DMS114 treated with DMSO at 0.1 percent for 48 hours (cell line): ENCODE measurements at regions not wholly inside any gene's neighbourhood (a gene's known extent, or its start where the extent isn't known, plus 50 kb on each side); places are given as distances from the start of the nearest gene placed in this dataset.
"Not testable (repeated sequence)": the region's sequence is repeated elsewhere in the genome, so short reads cannot be mapped to it uniquely, and the experiment has no call there.

Experiments
- DNase-seq: peaks from one replicate; lab custom pipeline; 2025; ENCODE audit not compliant: unreplicated experiment; lab: John Stamatoyannopoulos, UW

DNA sequence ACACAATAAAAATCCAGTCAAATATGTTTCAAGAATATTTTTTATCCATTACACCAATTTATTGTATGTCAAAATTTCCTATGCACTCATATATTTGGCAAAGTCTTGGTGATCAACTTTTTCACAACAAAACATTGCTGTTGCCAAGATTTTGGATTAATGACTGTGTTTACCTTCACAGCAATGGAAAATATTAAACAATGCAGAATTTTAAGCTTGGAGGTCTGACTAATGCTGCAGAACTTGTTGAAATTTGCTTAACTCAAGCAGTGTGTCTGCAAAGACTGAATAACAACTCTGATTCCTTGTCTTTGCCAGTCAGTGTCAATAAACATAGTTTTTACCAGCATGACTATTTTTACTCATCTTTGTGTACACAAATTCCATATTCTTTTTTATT is 336.4 kb downstream of the CCER1 start:
- no peak for DNase-seq

DNA sequence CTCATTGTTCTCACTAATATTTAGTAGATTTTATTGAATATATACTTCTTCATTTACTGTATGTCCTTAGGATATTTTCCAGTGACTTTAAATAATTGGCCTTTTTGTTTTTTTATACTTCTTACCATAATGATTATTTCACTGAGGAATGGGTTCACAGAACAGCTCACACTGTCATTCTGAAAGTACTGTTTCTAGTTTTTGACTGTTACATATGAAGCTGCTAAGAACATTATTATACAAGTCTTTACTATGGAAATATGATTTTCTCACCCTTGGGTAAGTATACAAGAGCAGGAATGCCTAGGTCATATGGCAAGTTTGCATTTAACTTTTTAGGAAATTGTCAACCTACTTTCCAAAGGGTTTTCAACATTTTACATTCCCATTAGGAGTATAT is 343.1 kb downstream of the CCER1 start:
- DNase-seq = no peak

GRCh38 chr12:90611048-90611447 is 343.9 kb downstream of the CCER1 start:
- no peak for DNase-seq

DNA sequence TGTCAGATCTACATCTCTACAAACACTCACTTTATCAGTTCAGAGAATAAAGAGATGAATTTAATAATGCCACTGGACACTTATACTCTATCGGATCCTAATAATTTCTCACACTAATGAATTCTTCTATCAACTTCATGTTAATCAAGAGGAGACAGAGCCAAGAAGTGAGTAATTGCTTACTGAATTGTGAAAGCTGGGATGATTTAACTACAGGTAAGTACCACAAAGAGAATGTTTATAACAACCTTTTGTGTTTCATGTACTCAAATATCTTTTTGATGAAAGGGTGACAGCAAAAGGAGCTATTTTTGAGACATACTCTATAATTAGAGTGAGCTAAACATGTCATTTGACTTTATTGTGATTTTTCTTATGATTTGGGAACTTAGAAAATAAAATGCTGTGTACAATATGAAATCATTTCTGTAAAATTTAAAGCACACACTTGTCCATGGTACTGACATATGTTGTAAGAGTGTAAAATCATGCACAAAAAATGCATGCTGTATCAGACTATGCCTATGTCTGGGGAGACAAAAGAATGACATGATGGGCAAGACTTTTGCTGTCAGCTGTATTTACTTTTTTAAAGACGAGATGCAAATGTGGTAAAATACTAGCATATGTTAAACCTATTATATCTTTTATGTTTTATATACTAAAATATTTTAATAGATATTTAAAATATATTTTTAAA is 361.2 kb downstream of the CCER1 start:
- no peak for DNase-seq

GRCh38 chr12:90589956-90590355 is 365.0 kb downstream of the CCER1 start:
- DNase-seq = no peak

DNA sequence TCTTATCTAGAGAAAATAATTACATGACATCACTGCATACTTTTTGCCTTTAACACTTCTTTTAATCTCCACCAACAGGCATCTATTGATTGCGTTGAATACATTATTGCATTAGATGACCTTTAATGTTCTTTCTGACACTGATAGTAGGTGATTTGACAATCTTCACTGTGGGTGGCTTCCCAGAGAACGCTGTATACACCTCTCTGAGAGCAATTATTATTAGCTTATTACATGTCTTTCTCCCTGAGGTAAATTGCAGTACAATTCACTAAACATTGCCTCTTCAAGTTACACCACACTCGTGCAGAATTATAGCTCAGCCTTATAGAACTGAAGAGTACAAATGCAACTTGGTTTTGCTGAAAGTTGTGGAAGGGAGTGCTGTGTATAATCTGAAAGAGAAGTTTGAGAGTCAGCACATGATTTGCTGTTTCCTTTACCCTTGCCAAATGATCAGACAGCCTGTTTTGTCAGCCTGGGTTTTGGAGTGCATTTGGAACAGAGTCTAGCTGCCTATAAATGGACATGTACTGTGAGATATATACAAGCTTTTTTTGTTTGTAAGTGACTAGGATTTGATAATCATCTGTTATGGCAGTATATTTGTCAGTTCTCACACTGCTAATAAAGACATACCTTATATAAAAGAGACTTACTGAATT is 369.2 kb downstream of the CCER1 start:
- no peak for DNase-seq

- no peak for DNase-seq
Measured at GRCh38 chr12:90576707-90577106, 378.3 kb downstream of the CCER1 start.

DNA sequence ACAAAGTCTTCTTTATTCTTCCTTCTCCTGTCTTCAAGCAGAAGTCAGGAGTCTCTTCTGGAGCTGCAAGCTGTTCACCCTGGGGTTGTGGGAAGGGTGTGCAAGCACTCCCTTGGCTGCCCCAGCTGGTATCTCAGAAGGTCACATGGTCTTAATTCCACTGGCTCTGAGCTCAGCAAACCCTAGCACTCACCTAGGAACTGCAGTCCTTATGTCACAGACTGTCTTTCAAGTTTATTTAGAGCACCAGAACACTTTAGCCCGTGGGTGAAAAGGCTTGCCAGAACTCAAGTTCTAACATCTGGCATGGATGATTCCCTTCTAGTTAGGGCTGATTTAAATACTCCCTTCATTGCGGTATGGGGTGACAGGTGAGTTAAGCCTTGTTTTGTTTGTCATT is 379.0 kb downstream of the CCER1 start:
- DNase-seq = no peak

- DNase-seq = no peak
Measured at GRCh38 chr12:90574676-90575075, 380.3 kb downstream of the CCER1 start.

- DNase-seq = no peak
Measured at GRCh38 chr12:90572778-90573177, 382.2 kb downstream of the CCER1 start.

- DNase-seq = no peak
Measured at GRCh38 chr12:90569685-90570084, 385.3 kb downstream of the CCER1 start.

DNA sequence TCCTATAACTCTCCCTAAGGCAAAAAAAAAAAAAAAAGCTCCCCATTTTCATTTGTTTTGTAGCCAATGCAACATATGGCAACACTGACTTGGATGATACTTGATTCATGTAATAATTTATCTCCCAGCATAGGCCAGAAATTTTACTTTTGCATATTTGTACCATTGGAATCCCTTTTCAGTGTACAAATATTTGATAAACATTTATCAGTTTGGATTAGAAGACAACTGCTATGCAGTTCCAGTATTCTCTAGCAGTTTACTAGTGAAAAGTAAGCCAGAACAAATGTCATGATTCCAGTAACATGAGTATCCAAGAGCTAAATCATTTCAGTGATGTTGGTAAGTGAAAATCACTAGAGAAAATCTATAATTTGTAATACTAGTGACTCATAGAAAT is 392.3 kb downstream of the CCER1 start:
- no peak for DNase-seq

DNA sequence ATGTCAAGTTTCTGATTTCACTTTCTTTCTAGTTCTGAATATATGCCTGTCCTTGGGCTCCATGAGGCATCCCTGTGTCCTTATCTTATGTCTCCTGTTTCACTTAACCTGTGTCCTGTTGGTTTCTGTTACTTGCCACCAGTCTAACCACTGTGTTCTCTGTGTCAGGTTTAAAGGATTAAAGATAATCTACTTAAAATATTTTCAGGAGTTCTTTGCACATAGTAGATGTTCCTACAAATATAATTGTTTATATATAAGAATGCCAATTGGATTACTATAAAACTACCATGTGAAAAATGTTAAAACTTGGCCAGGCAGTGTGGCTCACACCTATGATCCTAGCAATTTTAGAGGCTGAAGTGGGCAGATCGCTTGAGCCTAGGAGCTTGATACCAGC is 406.4 kb downstream of the CCER1 start:
- no peak for DNase-seq

- no peak for DNase-seq
Measured at GRCh38 chr12:90546511-90546910, 408.5 kb downstream of the CCER1 start.

DNA sequence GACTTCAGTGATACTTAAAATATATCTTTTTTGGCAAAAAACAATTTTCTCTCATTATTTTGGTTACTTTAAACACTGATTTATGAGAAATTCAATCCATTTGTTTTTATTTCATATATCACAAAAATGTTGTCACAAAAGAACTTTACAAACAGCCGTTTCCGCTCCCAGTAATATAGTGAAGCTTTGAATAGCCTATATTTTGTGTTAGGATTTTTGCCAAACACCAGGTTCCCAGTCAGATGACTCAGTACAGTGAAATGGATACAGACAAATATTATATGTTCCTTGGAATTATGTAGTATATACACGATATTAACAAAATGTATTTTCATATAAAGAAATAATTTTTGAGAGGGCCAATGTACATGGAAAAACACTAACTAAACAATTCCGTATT is 411.1 kb downstream of the CCER1 start:
- DNase-seq = no peak

DNA sequence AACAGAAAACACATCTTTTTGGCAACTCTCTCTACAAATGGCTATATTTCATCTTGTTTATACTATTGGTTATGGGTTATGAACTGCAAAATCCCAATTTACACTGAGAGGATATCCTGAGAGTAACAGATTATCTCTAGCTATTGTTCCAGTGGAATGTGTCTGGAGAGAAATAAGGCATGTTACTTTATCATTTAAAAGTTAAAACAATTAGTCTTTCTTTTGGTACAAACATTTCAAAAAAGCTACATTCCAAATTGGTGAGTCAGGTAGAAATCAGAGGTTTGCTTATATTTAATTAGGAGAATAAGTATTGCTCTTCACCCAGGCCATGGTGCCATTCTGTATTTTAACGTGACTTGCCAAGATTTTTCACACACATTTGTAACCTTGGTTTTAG is 411.6 kb downstream of the CCER1 start:
- DNase-seq = no peak

GRCh38 chr12:90542852-90543251 is 412.1 kb downstream of the CCER1 start:
- DNase-seq = not testable (repeated sequence)

DNA sequence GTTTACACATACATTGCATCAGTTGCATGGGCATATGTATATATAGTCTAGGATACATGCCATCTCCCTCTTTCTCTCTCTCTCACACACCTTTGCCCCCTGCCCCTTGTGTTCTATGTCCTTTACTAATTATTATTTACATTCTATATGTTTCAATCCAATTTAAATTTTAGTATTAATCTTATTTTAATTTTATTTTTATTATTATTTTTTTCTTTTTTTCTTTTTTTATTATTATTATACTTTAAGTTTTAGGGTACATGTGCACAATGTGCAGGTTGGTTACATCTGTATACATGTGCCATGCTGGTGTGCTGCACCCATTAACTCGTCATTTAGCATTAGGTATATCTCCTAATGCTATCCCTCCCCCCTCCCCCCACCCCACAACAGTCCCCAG is 421.1 kb downstream of the CCER1 start:
- not testable (repeated sequence) for DNase-seq

GRCh38 chr12:90520002-90520734 is 434.8 kb downstream of the CCER1 start:
- DNase-seq = no peak

GRCh38 chr12:90519285-90519684 is 435.7 kb downstream of the CCER1 start:
- DNase-seq = no peak

DNA sequence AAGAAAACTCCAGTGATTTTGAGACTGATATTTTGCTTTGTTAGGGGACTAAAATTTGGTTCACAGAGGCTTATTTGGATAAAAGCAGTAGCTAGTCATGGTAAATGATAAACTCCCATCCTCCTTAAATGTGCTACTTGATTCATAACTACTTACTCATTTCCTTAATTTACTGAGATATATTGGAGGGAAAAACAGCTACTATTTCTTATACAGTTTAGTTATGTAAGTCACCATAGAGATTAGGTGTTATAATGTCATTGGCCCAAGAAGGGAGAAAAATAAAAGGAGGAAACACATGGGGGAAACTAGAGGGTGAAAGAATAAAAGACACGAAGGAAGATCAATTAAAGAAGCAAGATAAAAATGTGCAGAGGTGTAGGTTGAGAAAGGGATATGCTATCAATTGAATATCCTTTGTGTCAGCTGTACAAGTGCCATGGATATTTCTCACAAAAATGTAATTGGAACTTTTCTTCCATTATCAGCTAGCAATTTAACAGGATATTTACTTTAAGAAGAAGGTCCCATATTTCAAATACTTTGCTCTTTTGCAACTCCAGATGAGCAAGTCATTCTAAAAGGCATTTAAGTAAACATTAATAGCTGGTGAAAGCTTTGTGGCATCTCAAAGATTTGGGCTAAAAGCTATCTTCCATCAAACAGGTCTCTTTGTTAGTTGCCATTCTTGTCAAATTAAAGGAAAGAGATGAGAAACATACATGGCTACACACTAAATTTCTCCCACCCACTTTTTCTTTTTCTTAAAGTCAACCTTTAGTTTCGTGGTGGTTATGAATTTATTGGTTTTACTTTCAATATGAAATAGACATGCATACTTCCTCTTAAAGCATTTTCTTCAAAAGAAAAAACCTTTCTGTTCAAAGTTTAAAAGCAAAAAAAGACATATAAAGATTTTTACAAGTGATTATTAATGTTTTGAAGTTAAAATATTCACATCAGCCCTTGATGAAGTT is 439.5 kb downstream of the CCER1 start:
- DNase-seq = no peak
